PC-9 (cell line): ENCODE measurements at regions not wholly inside any gene's neighbourhood (a gene's known extent, or its start where the extent isn't known, plus 50 kb on each side); places are given as distances from the start of the nearest gene placed in this dataset.

Experiments
- CTCF ChIP-seq: fragments of 200-600 bp; sonication (generic); conservative IDR thresholded peaks from 2 replicates; pipeline ENCODE4 v1.6.1; 2017; ENCODE audit warnings: mixed run types, antibody characterized with exemption, mild to moderate bottlenecking, moderate library complexity
- EZH2 ChIP-seq: fragments of 200-600 bp; sonication (generic); IDR thresholded peaks from 2 replicates; pipeline ENCODE4 v1.8.0; 2017; ENCODE audit warnings: antibody characterized with exemption, low read depth

GRCh38 chrX:121902463-121902862, 855.1 kb downstream of the GLUD2 start:
- TF ChIP-seq EZH2 (no peak), CTCF (no peak)
